ENCODE measurements at regions not wholly inside any gene's neighbourhood (a gene's known extent, or its start where the extent isn't known, plus 50 kb on each side); places are given as distances from the start of the nearest gene placed in this dataset.

- Histone ChIP-seq H3K27me3 (ENCODE audit: insufficient read depth, low read length) (no peaks in the 10 kb centered on the region), H3K9me3 (ENCODE audit: insufficient read depth, low read depth, low read length) (no peaks in the 10 kb centered on the region), H3K4me3 (ENCODE audit: low read length) (no peak overlapping the region), H3K9ac (ENCODE audit: low read depth, low read length) (no peak overlapping the region), H3K36me3 (ENCODE audit: insufficient read depth, low read length) (no peaks in the 10 kb centered on the region), H3K4me1 (ENCODE audit: insufficient read depth, low read length) (no peaks in the 10 kb centered on the region), H3K27ac (ENCODE audit: low read depth, low read length) (no peak overlapping the region)
- WGBS, result 70% methylated on average over 5 of the region's 5 CpGs
Observed at GRCh38 chr5:8394965-8395364, 526.0 kb downstream of the MTRR start.

GRCh38 chr5:8396246-8396645, 527.3 kb downstream of the MTRR start:
- Histone ChIP-seq H3K27ac (ENCODE audit: low read depth, low read length) (no peak overlapping the region), H3K4me1 (ENCODE audit: insufficient read depth, low read length) (no peaks in the 10 kb centered on the region), H3K9me3 (ENCODE audit: insufficient read depth, low read depth, low read length) (no peaks in the 10 kb centered on the region), H3K4me3 (ENCODE audit: low read length) (no peak overlapping the region), H3K27me3 (ENCODE audit: insufficient read depth, low read length) (no peaks in the 10 kb centered on the region), H3K9ac (ENCODE audit: low read depth, low read length) (no peak overlapping the region), H3K36me3 (ENCODE audit: insufficient read depth, low read length) (no peaks in the 10 kb centered on the region)
- no CpG with 5 or more reads among the region's 1 CpG for WGBS

GRCh38 chr5:8396756-8397155, 527.8 kb downstream of the MTRR start:
- Histone ChIP-seq H3K36me3 (ENCODE audit: insufficient read depth, low read length) (no peaks in the 10 kb centered on the region), H3K27ac (ENCODE audit: low read depth, low read length) (no peak overlapping the region), H3K27me3 (ENCODE audit: insufficient read depth, low read length) (no peaks in the 10 kb centered on the region), H3K9me3 (ENCODE audit: insufficient read depth, low read depth, low read length) (no peaks in the 10 kb centered on the region), H3K4me1 (ENCODE audit: insufficient read depth, low read length) (no peaks in the 10 kb centered on the region), H3K4me3 (ENCODE audit: low read length) (no peak overlapping the region), H3K9ac (ENCODE audit: low read depth, low read length) (no peak overlapping the region)
- 93% methylated on average over 2 of the region's 2 CpGs for WGBS

- H3K4me3 ChIP-seq (ENCODE audit: low read length), result no peak overlapping the region
- H3K27ac ChIP-seq (ENCODE audit: low read depth, low read length), result no peak overlapping the region
- 97% methylated on average over 4 of the region's 4 CpGs for WGBS
- no peak overlapping the region for H3K9ac ChIP-seq (ENCODE audit: low read depth, low read length)
- H3K4me1 ChIP-seq (ENCODE audit: insufficient read depth, low read length), result no peaks in the 10 kb centered on the region
- no peaks in the 10 kb centered on the region for H3K27me3 ChIP-seq (ENCODE audit: insufficient read depth, low read length)
- no peaks in the 10 kb centered on the region for H3K9me3 ChIP-seq (ENCODE audit: insufficient read depth, low read depth, low read length)
- H3K36me3 ChIP-seq (ENCODE audit: insufficient read depth, low read length), result no peaks in the 10 kb centered on the region
Observed at GRCh38 chr5:8399471-8399870, 530.5 kb downstream of the MTRR start.

- H3K9me3 ChIP-seq (ENCODE audit: insufficient read depth, low read depth, low read length), result no peaks in the 10 kb centered on the region
- H3K27ac ChIP-seq (ENCODE audit: low read depth, low read length), result no peak overlapping the region
- 100% methylated on average over 2 of the region's 2 CpGs for WGBS
- H3K9ac ChIP-seq (ENCODE audit: low read depth, low read length), result no peak overlapping the region
- no peak overlapping the region for H3K4me3 ChIP-seq (ENCODE audit: low read length)
- H3K4me1 ChIP-seq (ENCODE audit: insufficient read depth, low read length), result no peaks in the 10 kb centered on the region
- no peaks in the 10 kb centered on the region for H3K27me3 ChIP-seq (ENCODE audit: insufficient read depth, low read length)
- no peaks in the 10 kb centered on the region for H3K36me3 ChIP-seq (ENCODE audit: insufficient read depth, low read length)
Observed at GRCh38 chr5:8408258-8408657, 539.3 kb downstream of the MTRR start.

- Histone ChIP-seq H3K9me3 (ENCODE audit: insufficient read depth, low read depth, low read length) (no peaks in the 10 kb centered on the region), H3K9ac (ENCODE audit: low read depth, low read length) (no peak overlapping the region), H3K36me3 (ENCODE audit: insufficient read depth, low read length) (no peaks in the 10 kb centered on the region), H3K4me1 (ENCODE audit: insufficient read depth, low read length) (no peaks in the 10 kb centered on the region), H3K27me3 (ENCODE audit: insufficient read depth, low read length) (no peaks in the 10 kb centered on the region), H3K27ac (ENCODE audit: low read depth, low read length) (no peak overlapping the region), H3K4me3 (ENCODE audit: low read length) (no peak overlapping the region)
- 70% methylated on average over 4 of the region's 4 CpGs for WGBS
Observed at GRCh38 chr5:8410618-8411017, 541.7 kb downstream of the MTRR start.

- H3K9me3 ChIP-seq (ENCODE audit: insufficient read depth, low read depth, low read length), result no peaks in the 10 kb centered on the region
- no peak overlapping the region for H3K9ac ChIP-seq (ENCODE audit: low read depth, low read length)
- WGBS, result 92% methylated on average over 6 of the region's 7 CpGs
- H3K36me3 ChIP-seq (ENCODE audit: insufficient read depth, low read length), result no peaks in the 10 kb centered on the region
- no peak overlapping the region for H3K27ac ChIP-seq (ENCODE audit: low read depth, low read length)
- H3K27me3 ChIP-seq (ENCODE audit: insufficient read depth, low read length), result no peaks in the 10 kb centered on the region
- H3K4me3 ChIP-seq (ENCODE audit: low read length), result no peak overlapping the region
- no peaks in the 10 kb centered on the region for H3K4me1 ChIP-seq (ENCODE audit: insufficient read depth, low read length)
Observed at GRCh38 chr5:8413975-8414374, 545.0 kb downstream of the MTRR start.

- Histone ChIP-seq H3K9me3 (ENCODE audit: insufficient read depth, low read depth, low read length) (no peaks in the 10 kb centered on the region), H3K27me3 (ENCODE audit: insufficient read depth, low read length) (no peaks in the 10 kb centered on the region), H3K9ac (ENCODE audit: low read depth, low read length) (no peak overlapping the region), H3K36me3 (ENCODE audit: insufficient read depth, low read length) (no peaks in the 10 kb centered on the region), H3K4me3 (ENCODE audit: low read length) (no peak overlapping the region), H3K4me1 (ENCODE audit: insufficient read depth, low read length) (no peaks in the 10 kb centered on the region), H3K27ac (ENCODE audit: low read depth, low read length) (no peak overlapping the region)
- WGBS, result 92% methylated on average over 3 of the region's 4 CpGs
Observed at GRCh38 chr5:8417316-8418048, 548.5 kb downstream of the MTRR start.

GRCh38 chr5:8418049-8418426, 549.1 kb downstream of the MTRR start:
- Histone ChIP-seq H3K4me1 (ENCODE audit: insufficient read depth, low read length) (no peaks in the 10 kb centered on the region), H3K4me3 (ENCODE audit: low read length) (no peak overlapping the region), H3K27ac (ENCODE audit: low read depth, low read length) (no peak overlapping the region), H3K27me3 (ENCODE audit: insufficient read depth, low read length) (no peaks in the 10 kb centered on the region), H3K36me3 (ENCODE audit: insufficient read depth, low read length) (no peaks in the 10 kb centered on the region), H3K9me3 (ENCODE audit: insufficient read depth, low read depth, low read length) (no peaks in the 10 kb centered on the region), H3K9ac (ENCODE audit: low read depth, low read length) (no peak overlapping the region)
- WGBS, result 60% methylated on average over 3 of the region's 3 CpGs

- no peaks in the 10 kb centered on the region for H3K36me3 ChIP-seq (ENCODE audit: insufficient read depth, low read length)
- H3K27me3 ChIP-seq (ENCODE audit: insufficient read depth, low read length), result no peaks in the 10 kb centered on the region
- H3K9ac ChIP-seq (ENCODE audit: low read depth, low read length), result no peak overlapping the region
- H3K4me3 ChIP-seq (ENCODE audit: low read length), result no peak overlapping the region
- no peaks in the 10 kb centered on the region for H3K9me3 ChIP-seq (ENCODE audit: insufficient read depth, low read depth, low read length)
- 95% methylated on average over 24 of the region's 24 CpGs for WGBS
- no peak overlapping the region for H3K27ac ChIP-seq (ENCODE audit: low read depth, low read length)
- H3K4me1 ChIP-seq (ENCODE audit: insufficient read depth, low read length), result no peaks in the 10 kb centered on the region; the same call in 1 of the 2 replicates
Observed at GRCh38 chr5:8429778-8430758, 561.1 kb downstream of the MTRR start.

- Histone ChIP-seq H3K9ac (ENCODE audit: low read depth, low read length) (no peak overlapping the region), H3K27ac (ENCODE audit: low read depth, low read length) (no peak overlapping the region), H3K4me3 (ENCODE audit: low read length) (no peak overlapping the region), H3K9me3 (ENCODE audit: insufficient read depth, low read depth, low read length) (no peaks in the 10 kb centered on the region), H3K36me3 (ENCODE audit: insufficient read depth, low read length) (no peaks in the 10 kb centered on the region), H3K27me3 (ENCODE audit: insufficient read depth, low read length) (no peaks in the 10 kb centered on the region), H3K4me1 (ENCODE audit: insufficient read depth, low read length) (no peaks in the 10 kb centered on the region; the same call in 1 of the 2 replicates)
- WGBS, result 96% methylated on average over 2 of the region's 2 CpGs
Observed at GRCh38 chr5:8434501-8434900, 565.6 kb downstream of the MTRR start.

All from HUES64 (cell line).